HCT116 (cell line): ENCODE measurements at regions not wholly inside any gene's neighbourhood (a gene's known extent, or its start where the extent isn't known, plus 50 kb on each side); places are given as distances from the start of the nearest gene placed in this dataset.

Experiments
- ATAC-seq: fragments of 200-7000 bp; cut with Tn5 transposase; 2 replicates; pipeline ENCODE4 v1.9.1; 2020; ENCODE audit warnings: mild to moderate bottlenecking, moderate library complexity
- BruUV-seq: library from RNA; stranded (reverse); fragments of 400-500 nt; replicated peaks from 2 replicates; lab custom pipeline; 2021; lab: Mats Ljungman, UMichigan
- CTCF ChIA-PET: fragments of 300-600 bp; sonication (Branson Sonifier 250); formaldehyde crosslinking; loops from one replicate; lab custom pipeline; 2021; ENCODE audit warnings: antibody characterized with exemption; lab: Charles Lee
- POLR2A ChIA-PET: fragments of 300-600, 350-600 bp; sonication (Branson Sonifier 250); formaldehyde crosslinking; loops from one replicate; lab custom pipeline; 2021; ENCODE audit warnings: antibody characterized with exemption; lab: Charles Lee
- RAD21 ChIA-PET, 2 experiments: fragments of 300-600 bp; sonication (Branson Sonifier 250); formaldehyde crosslinking; loops; one replicate each; lab custom pipeline; 2023; ENCODE audit warnings: low total read pairs in 2 of 2; ENCODE audit not compliant: uncharacterized antibody in 2 of 2, unreplicated experiment in 2 of 2, low non-redundant PET in 1 of 2; lab: Charles Lee
- DNase-seq: peaks from one replicate; pipeline ENCODE4 v3.0.0-alpha.2; 2010; ENCODE audit warnings: low read depth, low spot score
- H2AFZ ChIP-seq: fragments of 200-600 bp; shearing (Covaris generic), sonication (generic); 2 replicates; pipeline ENCODE4 v1.6.1; 2017; ENCODE audit warnings: low read depth, mixed run types, mixed read lengths, antibody characterized with exemption, low read length; ENCODE audit not compliant: poor library complexity, severe bottlenecking
- H3K27ac ChIP-seq: 2 replicates; pipeline ENCODE4 v1.5.1; 2012; ENCODE audit warnings: low read depth, low read length
- H3K27me3 ChIP-seq: fragments of 200-600 bp; sonication (generic); 2 replicates; pipeline ENCODE4 v1.6.1; 2016; ENCODE audit warnings: mixed run types, low read length, mixed read lengths; ENCODE audit not compliant: insufficient read depth
- H3K36me3 ChIP-seq, 2 experiments: fragments of 200-500 bp in 1 of 2; fragments of 200-600 bp in 1 of 2; sonication (Bioruptor generic) in 1 of 2; sonication (generic) in 1 of 2; 2 replicates each; pipeline versions ENCODE4 v1.5.1 to v1.6.1; 2014 to 2016; ENCODE audit warnings: low read length in 2 of 2, inconsistent platforms in 1 of 2, mixed read lengths in 1 of 2, mixed run types in 1 of 2; ENCODE audit not compliant: insufficient read depth in 2 of 2, control insufficient read depth in 1 of 2
- H3K4me1 ChIP-seq, 2 experiments: fragments of 200-600 bp in 1 of 2; sonication (generic) in 1 of 2; 2 replicates each; pipeline versions ENCODE4 v1.5.1 to v1.6.1; 2012 to 2017; ENCODE audit warnings: low read length in 2 of 2, inconsistent platforms in 1 of 2, mild to moderate bottlenecking in 1 of 2, mixed read lengths in 1 of 2, mixed run types in 1 of 2, moderate library complexity in 1 of 2; ENCODE audit not compliant: insufficient read depth in 2 of 2, control insufficient read depth in 1 of 2
- H3K4me2 ChIP-seq: fragments of 200-600 bp; sonication (generic); 2 replicates; pipeline ENCODE4 v1.6.1; 2017; ENCODE audit warnings: mixed run types, low read length, mixed read lengths
- H3K4me3 ChIP-seq, 2 experiments: fragments of 200-600 bp in 1 of 2; sonication (generic) in 1 of 2; replicated peaks in 1 of 2; 2 replicates each; pipeline ENCODE4 v1.5.1; 2011 to 2016; ENCODE audit warnings: low read length in 2 of 2, control low read depth in 1 of 2, low read depth in 1 of 2, mild to moderate bottlenecking in 1 of 2, mixed read lengths in 1 of 2, mixed run types in 1 of 2
- H3K79me2 ChIP-seq: fragments of 200-600 bp; sonication (generic); 2 replicates; pipeline ENCODE4 v1.6.1; 2017; ENCODE audit warnings: mild to moderate bottlenecking, mixed run types, low read length, moderate library complexity, mixed read lengths; ENCODE audit not compliant: insufficient read depth
- H3K9ac ChIP-seq: fragments of 200-600 bp; sonication (generic); 2 replicates; pipeline ENCODE4 v1.6.1; 2016; ENCODE audit warnings: low read length, mixed read lengths
- H3K9me2 ChIP-seq: fragments of 200-600 bp; sonication (generic), shearing (Covaris generic); 2 replicates; pipeline ENCODE4 v1.6.1; 2017; ENCODE audit warnings: mixed run types, mild to moderate bottlenecking, moderate library complexity; ENCODE audit not compliant: insufficient read depth
- H3K9me3 ChIP-seq, 2 experiments: fragments of 200-500 bp in 1 of 2; fragments of 200-600 bp in 1 of 2; sonication (Bioruptor generic) in 1 of 2; sonication (generic) in 1 of 2; 2 replicates each; pipeline ENCODE4 v1.6.1; 2014 to 2017; ENCODE audit warnings: low read length in 2 of 2, mixed read lengths in 2 of 2, inconsistent platforms in 1 of 2, low read depth in 1 of 2, mild to moderate bottlenecking in 1 of 2, mixed run types in 1 of 2, moderate library complexity in 1 of 2; ENCODE audit not compliant: control insufficient read depth in 1 of 2, insufficient read depth in 1 of 2
- H4K20me1 ChIP-seq: fragments of 200-600 bp; sonication (generic), shearing (Covaris generic); 2 replicates; pipeline ENCODE4 v1.6.1; 2017; ENCODE audit warnings: mixed run types, mild to moderate bottlenecking, moderate library complexity; ENCODE audit not compliant: insufficient read depth
- CBX3 ChIP-seq: IDR thresholded peaks from 2 replicates; pipeline ENCODE4 v1.6.1; 2012; ENCODE audit warnings: low read depth
- ELF1 ChIP-seq: IDR thresholded peaks from 2 replicates; pipeline ENCODE4 v1.6.1; 2012; ENCODE audit warnings: low read depth, borderline replicate concordance
- EZH2 ChIP-seq: fragments of 200-600 bp; sonication (generic); IDR thresholded peaks from 2 replicates; pipeline ENCODE4 v1.6.1; 2017; ENCODE audit warnings: antibody characterized with exemption, mixed run types
- EZH2phosphoT487 ChIP-seq: fragments of 200-600 bp; IDR thresholded peaks from 2 replicates; pipeline ENCODE4 v1.6.1; 2018; ENCODE audit warnings: antibody characterized with exemption, borderline replicate concordance
- FOSL1 ChIP-seq: IDR thresholded peaks from 2 replicates; pipeline ENCODE4 v1.6.1; 2012; ENCODE audit warnings: low read depth
- JUND ChIP-seq: IDR thresholded peaks from 2 replicates; pipeline ENCODE4 v1.6.1; 2012
- POLR2AphosphoS5 ChIP-seq: IDR thresholded peaks from 2 replicates; pipeline ENCODE4 v1.6.1; 2011; ENCODE audit warnings: mild to moderate bottlenecking, low read depth, low read length, moderate library complexity
- SIN3A ChIP-seq: IDR thresholded peaks from 2 replicates; pipeline ENCODE4 v1.6.1; 2012; ENCODE audit warnings: low read depth
- SP1 ChIP-seq: IDR thresholded peaks from 2 replicates; pipeline ENCODE4 v1.6.1; 2012; ENCODE audit warnings: low read depth
- ZFX ChIP-seq: fragments of 450-650 bp; IDR thresholded peaks from 2 replicates; pipeline ENCODE4 v1.6.1; 2017
- ZNF274 ChIP-seq: fragments of 200-500 bp; sonication (Bioruptor generic); IDR thresholded peaks from 2 replicates; pipeline ENCODE4 v1.6.1; 2014; ENCODE audit warnings: mild to moderate bottlenecking, low read depth, low read length, inconsistent platforms
- intact Hi-C: fragments of 100-400 bp; cut with micrococcal nuclease; formaldehyde crosslinking; loops from 2 replicates; pipeline ENCODE4 v1.10.0; 2022
- TF ChIP-seq, protein P1 (sequence below): IDR thresholded peaks from 2 replicates; pipeline ENCODE4 v1.6.1; 2012
- TF ChIP-seq, protein P2 (sequence below), 3 experiments: fragments of 200-600 bp in 1 of 3; sonication (generic) in 1 of 3; IDR thresholded peaks in 2 of 3; conservative IDR thresholded peaks in 1 of 3; 2 replicates each; pipeline ENCODE4 v1.5.1; 2012 to 2017; ENCODE audit warnings: low read depth in 2 of 3, low read length in 2 of 3, antibody characterized with exemption in 1 of 3, borderline replicate concordance in 1 of 3, control low read depth in 1 of 3, mild to moderate bottlenecking in 1 of 3, mixed read lengths in 1 of 3, mixed run types in 1 of 3, moderate library complexity in 1 of 3; ENCODE audit not compliant: insufficient read depth in 1 of 3
- TF ChIP-seq, protein P3 (sequence below): IDR thresholded peaks from 2 replicates; pipeline ENCODE4 v1.6.1; 2011; ENCODE audit warnings: mild to moderate bottlenecking, low read length, moderate library complexity; ENCODE audit not compliant: insufficient replicate concordance; ENCODE audit errors: extremely low read depth

DNA sequence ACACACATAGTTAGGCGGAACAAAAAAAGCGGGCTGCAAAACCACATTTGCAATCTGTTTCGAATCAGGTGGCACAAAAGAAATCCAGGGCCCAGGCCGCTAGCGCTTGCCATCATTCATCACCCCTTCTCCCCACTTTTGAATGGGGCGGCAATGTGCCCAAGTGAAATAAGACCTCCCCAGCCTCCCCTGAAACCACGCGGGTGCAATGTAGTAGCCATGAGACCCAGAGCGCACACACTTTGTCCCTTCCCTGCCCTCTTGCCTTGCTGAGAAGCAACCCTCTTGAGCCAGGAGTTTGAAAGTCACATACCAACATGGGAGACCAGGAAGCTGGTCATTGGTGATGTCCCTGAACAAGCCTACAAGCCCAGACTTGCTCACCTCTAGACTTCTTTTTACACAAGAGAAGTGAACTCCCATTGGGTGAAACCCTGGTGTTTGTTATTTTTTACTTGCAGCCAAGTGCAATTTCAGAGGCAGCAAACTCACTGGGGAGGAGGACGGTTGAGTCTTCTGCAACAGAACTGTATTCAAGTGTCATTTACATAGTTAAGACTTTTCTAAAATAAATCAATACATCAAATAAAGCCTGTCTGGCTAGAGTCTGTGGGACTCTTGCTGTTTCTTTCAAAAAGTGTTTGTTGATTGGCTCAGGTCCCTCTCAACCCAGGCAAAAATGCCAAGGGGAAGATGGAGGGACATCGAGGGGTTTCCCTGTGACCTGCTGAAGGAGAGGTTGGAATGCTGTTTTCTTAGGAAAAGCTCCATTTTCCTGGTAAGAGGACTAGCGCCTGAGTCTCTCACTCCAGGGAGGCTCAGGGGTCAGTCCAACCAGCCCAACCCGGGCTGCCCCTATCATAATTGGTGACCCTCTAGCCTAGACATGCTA, 138.1 kb upstream of the PTPN1 start:
- no peaks in the 10 kb centered on the region for H3K36me3 ChIP-seq
- H3K9ac ChIP-seq = no peak overlapping the region
- H3K27me3 ChIP-seq = no peaks in the 10 kb centered on the region
- ATAC-seq (peak; percentile 39), DNase-seq (no peak)
- peak overlapping the region; percentile 17; the same call in 1 of the 2 replicates for H3K27ac ChIP-seq
- H3K9me2 ChIP-seq = no peaks in the 10 kb centered on the region
- intact Hi-C loops = no loop called here
- no peak overlapping the region for H3K4me3 ChIP-seq
- H4K20me1 ChIP-seq = no peaks in the 10 kb centered on the region
- peak overlapping the region; percentile 50 for H3K4me2 ChIP-seq
- peak overlapping the region; percentile 54 for H2AFZ ChIP-seq
- H3K4me1 ChIP-seq = peaks cover 39 to 54% of the 10 kb centered on the region in 2 experiments
- TF ChIP-seq SIN3A = no peak
- TF ChIP-seq POLR2AphosphoS5 = no peak
- TF ChIP-seq FOSL1 = no peak
- no peak for TF ChIP-seq CBX3
- no peak for TF ChIP-seq EZH2phosphoT487
- no peak for TF ChIP-seq EZH2
- no peak for TF ChIP-seq SP1
- TF ChIP-seq ZNF274 = no peak
- TF ChIP-seq, protein P1, sequence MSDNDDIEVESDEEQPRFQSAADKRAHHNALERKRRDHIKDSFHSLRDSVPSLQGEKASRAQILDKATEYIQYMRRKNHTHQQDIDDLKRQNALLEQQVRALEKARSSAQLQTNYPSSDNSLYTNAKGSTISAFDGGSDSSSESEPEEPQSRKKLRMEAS = no peak
- TF ChIP-seq, protein P2, sequence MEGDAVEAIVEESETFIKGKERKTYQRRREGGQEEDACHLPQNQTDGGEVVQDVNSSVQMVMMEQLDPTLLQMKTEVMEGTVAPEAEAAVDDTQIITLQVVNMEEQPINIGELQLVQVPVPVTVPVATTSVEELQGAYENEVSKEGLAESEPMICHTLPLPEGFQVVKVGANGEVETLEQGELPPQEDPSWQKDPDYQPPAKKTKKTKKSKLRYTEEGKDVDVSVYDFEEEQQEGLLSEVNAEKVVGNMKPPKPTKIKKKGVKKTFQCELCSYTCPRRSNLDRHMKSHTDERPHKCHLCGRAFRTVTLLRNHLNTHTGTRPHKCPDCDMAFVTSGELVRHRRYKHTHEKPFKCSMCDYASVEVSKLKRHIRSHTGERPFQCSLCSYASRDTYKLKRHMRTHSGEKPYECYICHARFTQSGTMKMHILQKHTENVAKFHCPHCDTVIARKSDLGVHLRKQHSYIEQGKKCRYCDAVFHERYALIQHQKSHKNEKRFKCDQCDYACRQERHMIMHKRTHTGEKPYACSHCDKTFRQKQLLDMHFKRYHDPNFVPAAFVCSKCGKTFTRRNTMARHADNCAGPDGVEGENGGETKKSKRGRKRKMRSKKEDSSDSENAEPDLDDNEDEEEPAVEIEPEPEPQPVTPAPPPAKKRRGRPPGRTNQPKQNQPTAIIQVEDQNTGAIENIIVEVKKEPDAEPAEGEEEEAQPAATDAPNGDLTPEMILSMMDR (IDR thresholded peaks at IDR 0.05 in 2 of 3, conservative IDR thresholded peaks at IDR 0.05 in 1 of 3; ENCODE audit: borderline replicate concordance in 1 of 3, insufficient read depth in 1 of 3, low read depth in 2 of 3, low read length in 2 of 3) = no peak
- TF ChIP-seq ELF1 = no peak
- TF ChIP-seq, protein P3, sequence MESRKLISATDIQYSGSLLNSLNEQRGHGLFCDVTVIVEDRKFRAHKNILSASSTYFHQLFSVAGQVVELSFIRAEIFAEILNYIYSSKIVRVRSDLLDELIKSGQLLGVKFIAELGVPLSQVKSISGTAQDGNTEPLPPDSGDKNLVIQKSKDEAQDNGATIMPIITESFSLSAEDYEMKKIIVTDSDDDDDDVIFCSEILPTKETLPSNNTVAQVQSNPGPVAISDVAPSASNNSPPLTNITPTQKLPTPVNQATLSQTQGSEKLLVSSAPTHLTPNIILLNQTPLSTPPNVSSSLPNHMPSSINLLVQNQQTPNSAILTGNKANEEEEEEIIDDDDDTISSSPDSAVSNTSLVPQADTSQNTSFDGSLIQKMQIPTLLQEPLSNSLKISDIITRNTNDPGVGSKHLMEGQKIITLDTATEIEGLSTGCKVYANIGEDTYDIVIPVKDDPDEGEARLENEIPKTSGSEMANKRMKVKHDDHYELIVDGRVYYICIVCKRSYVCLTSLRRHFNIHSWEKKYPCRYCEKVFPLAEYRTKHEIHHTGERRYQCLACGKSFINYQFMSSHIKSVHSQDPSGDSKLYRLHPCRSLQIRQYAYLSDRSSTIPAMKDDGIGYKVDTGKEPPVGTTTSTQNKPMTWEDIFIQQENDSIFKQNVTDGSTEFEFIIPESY = no peak
- no peak for TF ChIP-seq ZFX
- TF ChIP-seq JUND = no peak
- ChIA-PET RAD21 (no interaction called here), POLR2A (no interaction called here), CTCF (no interaction called here)
- no TSS peak for BruUV-seq
- no peaks in the 10 kb centered on the region for H3K79me2 ChIP-seq
- H3K9me3 ChIP-seq = no peaks in the 10 kb centered on the region
